Peyer's patch (tissue), 4 donors: ENCODE measurements at regions not wholly inside any gene's neighbourhood (a gene's known extent, or its start where the extent isn't known, plus 50 kb on each side); places are given as distances from the start of the nearest gene placed in this dataset.
"Not testable (repeated sequence)": the region's sequence is repeated elsewhere in the genome, so short reads cannot be mapped to it uniquely, and the experiment has no call there.

Source experiments
- DNase-seq, 3 donors: peaks; one replicate each; pipeline ENCODE4 v3.0.0-alpha.2; 2017 to 2019
- H3K27ac ChIP-seq, 4 donors: fragments of 200-600 bp; sonication (generic); one replicate each; pipeline ENCODE4 v1.5.1; 2016 to 2019
- H3K27me3 ChIP-seq, 2 donors: fragments of 200-600 bp; sonication (generic); one replicate each; pipeline ENCODE4 v1.5.1; 2019
- H3K36me3 ChIP-seq, 3 donors: fragments of 200-600 bp; sonication (generic); one replicate each; pipeline ENCODE4 v1.5.1; 2016 to 2019
- H3K4me1 ChIP-seq, 4 donors: fragments of 200-600 bp; sonication (generic); one replicate each; pipeline ENCODE4 v1.5.1; 2016 to 2019
- H3K4me3 ChIP-seq, 4 donors: fragments of 200-600 bp; sonication (generic); 1 replicate in 3 of 4; 2 replicates in 1 of 4; pipeline ENCODE4 v1.5.1; 2016 to 2019; ENCODE audit warnings: mild to moderate bottlenecking in 1 of 4
- H3K9me3 ChIP-seq, 4 donors: fragments of 200-600 bp; sonication (generic); one replicate each; pipeline ENCODE4 v1.5.1; 2016 to 2019; ENCODE audit warnings: mild to moderate bottlenecking in 1 of 4
- POLR2A ChIP-seq, 2 donors: fragments of 450-650 bp; IDR thresholded peaks; one replicate each; pipeline ENCODE4 v1.5.1; 2017; ENCODE audit warnings: antibody characterized with exemption in 2 of 2, mild to moderate bottlenecking in 2 of 2, moderate library complexity in 2 of 2
- TF ChIP-seq, protein P1 (sequence below), 6 experiments: fragments of 450-650 bp in 4 of 6; fragments of 200-600 bp in 2 of 6; sonication (generic) in 1 of 6; IDR thresholded peaks; one replicate each; pipeline ENCODE4 v1.5.1; 2017 to 2019; ENCODE audit warnings: antibody characterized with exemption in 6 of 6, mild to moderate bottlenecking in 3 of 6, moderate library complexity in 1 of 6

GRCh38 chr13:88718781-88719180 is 1047.6 kb downstream of the SLITRK5 start:
- Histone ChIP-seq H3K27me3 (no peaks in the 10 kb centered on the region), H3K4me3 (no peak overlapping the region), H3K36me3 (no peaks in the 10 kb centered on the region), H3K27ac (no peak overlapping the region), H3K4me1 (no peaks in the 10 kb centered on the region), H3K9me3 (no peaks in the 10 kb centered on the region)
- DNase-seq = no peak
- TF ChIP-seq, protein P1, sequence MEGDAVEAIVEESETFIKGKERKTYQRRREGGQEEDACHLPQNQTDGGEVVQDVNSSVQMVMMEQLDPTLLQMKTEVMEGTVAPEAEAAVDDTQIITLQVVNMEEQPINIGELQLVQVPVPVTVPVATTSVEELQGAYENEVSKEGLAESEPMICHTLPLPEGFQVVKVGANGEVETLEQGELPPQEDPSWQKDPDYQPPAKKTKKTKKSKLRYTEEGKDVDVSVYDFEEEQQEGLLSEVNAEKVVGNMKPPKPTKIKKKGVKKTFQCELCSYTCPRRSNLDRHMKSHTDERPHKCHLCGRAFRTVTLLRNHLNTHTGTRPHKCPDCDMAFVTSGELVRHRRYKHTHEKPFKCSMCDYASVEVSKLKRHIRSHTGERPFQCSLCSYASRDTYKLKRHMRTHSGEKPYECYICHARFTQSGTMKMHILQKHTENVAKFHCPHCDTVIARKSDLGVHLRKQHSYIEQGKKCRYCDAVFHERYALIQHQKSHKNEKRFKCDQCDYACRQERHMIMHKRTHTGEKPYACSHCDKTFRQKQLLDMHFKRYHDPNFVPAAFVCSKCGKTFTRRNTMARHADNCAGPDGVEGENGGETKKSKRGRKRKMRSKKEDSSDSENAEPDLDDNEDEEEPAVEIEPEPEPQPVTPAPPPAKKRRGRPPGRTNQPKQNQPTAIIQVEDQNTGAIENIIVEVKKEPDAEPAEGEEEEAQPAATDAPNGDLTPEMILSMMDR (IDR thresholded peaks at IDR 0.05) = no peak
- TF ChIP-seq POLR2A (IDR thresholded peaks at IDR 0.05) = no peak

GRCh38 chr13:88726075-88726474 is 1054.9 kb downstream of the SLITRK5 start:
- no peaks in the 10 kb centered on the region for H3K27me3 ChIP-seq
- no peaks in the 10 kb centered on the region for H3K4me1 ChIP-seq
- TF ChIP-seq POLR2A (IDR thresholded peaks at IDR 0.05) = no peak
- TF ChIP-seq, protein P1 (IDR thresholded peaks at IDR 0.05) = no peak
- H3K27ac ChIP-seq = no peak overlapping the region
- H3K36me3 ChIP-seq = no peaks in the 10 kb centered on the region
- DNase-seq = no peak
- H3K9me3 ChIP-seq = no peaks in the 10 kb centered on the region
- no peak overlapping the region for H3K4me3 ChIP-seq

DNA sequence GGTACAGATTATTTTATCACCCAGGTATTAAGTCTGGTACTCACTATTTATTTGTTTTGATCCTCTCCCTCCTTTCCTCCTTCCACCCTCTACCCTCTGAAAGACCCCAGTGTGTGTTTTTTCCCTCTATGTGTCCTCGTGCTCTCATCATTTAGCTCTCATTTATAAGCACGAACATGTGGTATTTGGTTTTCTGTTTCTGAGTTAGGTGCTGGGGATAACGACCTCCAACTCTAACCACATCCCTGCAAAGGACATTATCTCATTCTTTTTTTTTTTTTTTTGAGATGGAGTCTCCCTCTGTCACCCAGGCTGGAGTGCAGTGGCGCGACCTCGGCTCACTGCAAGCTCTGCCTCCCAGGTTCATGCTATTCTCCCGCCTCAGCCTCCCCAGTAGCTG is 1056.1 kb downstream of the SLITRK5 start:
- not testable (repeated sequence) for H3K4me3 ChIP-seq, H3K27me3 ChIP-seq, H3K36me3 ChIP-seq, DNase-seq, H3K27ac ChIP-seq, H3K4me1 ChIP-seq, H3K9me3 ChIP-seq

DNA sequence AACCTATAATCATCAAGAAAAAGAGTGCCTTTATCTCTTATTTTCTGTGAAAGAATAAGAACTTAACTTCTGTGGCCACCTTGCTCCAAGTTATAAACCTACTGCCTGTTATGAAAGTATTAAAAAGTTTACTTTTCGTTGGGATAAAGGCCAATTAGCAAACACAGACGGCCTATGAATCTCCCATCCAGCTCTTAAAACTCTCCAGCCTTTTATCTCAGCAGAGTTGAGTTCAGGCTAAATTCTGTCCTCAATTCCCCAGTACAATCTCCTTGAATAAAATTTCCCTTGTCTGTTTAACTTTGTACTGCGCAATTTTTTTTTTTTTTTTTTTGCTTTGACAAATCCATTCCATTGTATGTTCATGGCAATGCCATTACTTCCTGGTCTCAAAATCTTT is 1058.4 kb downstream of the SLITRK5 start:
- Histone ChIP-seq H3K27ac (no peak overlapping the region), H3K36me3 (no peaks in the 10 kb centered on the region), H3K27me3 (no peaks in the 10 kb centered on the region), H3K4me1 (no peaks in the 10 kb centered on the region), H3K9me3 (no peaks in the 10 kb centered on the region), H3K4me3 (no peak overlapping the region)
- DNase-seq = no peak
- TF ChIP-seq, protein P1 (IDR thresholded peaks at IDR 0.05) = no peak
- no peak for TF ChIP-seq POLR2A (IDR thresholded peaks at IDR 0.05)

- H3K9me3 ChIP-seq = no peaks in the 10 kb centered on the region
- H3K36me3 ChIP-seq = no peaks in the 10 kb centered on the region
- H3K27ac ChIP-seq = no peak overlapping the region
- DNase-seq = no peak
- no peak overlapping the region for H3K4me3 ChIP-seq
- TF ChIP-seq, protein P1 (IDR thresholded peaks at IDR 0.05) = no peak
- no peak for TF ChIP-seq POLR2A (IDR thresholded peaks at IDR 0.05)
- no peaks in the 10 kb centered on the region for H3K27me3 ChIP-seq
- H3K4me1 ChIP-seq = no peaks in the 10 kb centered on the region
Measured at GRCh38 chr13:88736026-88736425, 1064.9 kb downstream of the SLITRK5 start.

GRCh38 chr13:88739195-88739594 is 1068.0 kb downstream of the SLITRK5 start:
- Histone ChIP-seq H3K4me3 (no peak overlapping the region), H3K27me3 (no peaks in the 10 kb centered on the region), H3K36me3 (no peaks in the 10 kb centered on the region), H3K9me3 (no peaks in the 10 kb centered on the region), H3K4me1 (no peaks in the 10 kb centered on the region), H3K27ac (no peak overlapping the region)
- DNase-seq = no peak
- TF ChIP-seq, protein P1 (IDR thresholded peaks at IDR 0.05) = no peak
- TF ChIP-seq POLR2A (IDR thresholded peaks at IDR 0.05) = no peak
